ENCODE measurements at regions not wholly inside any gene's neighbourhood (a gene's known extent, or its start where the extent isn't known, plus 50 kb on each side); places are given as distances from the start of the nearest gene placed in this dataset.

- POLR2A ChIA-PET, result interaction anchor here (1.5 kb wide), 1 partner anchor 41 kb away, joined by 3 read pairs; no protein-coding TSS in a partner anchor
- H3K4me1 Mint-ChIP-seq (ENCODE audit: low read depth), result peaks cover 6% of the 10 kb centered on the region
- H3K9me3 Mint-ChIP-seq, result peaks cover 13% of the 10 kb centered on the region
- no peak overlapping the region for H3K4me3 Mint-ChIP-seq
- peaks cover 7% of the 10 kb centered on the region for H3K36me3 Mint-ChIP-seq (ENCODE audit: low read depth)
- ATAC-seq (no peak), DNase-seq (no peak)
- CTCF ChIA-PET, result interaction anchor here (0.6 to 1.3 kb wide), 3 partner anchors 23 to 139 kb away, joined by 3 to 4 read pairs (median 3); no protein-coding TSS in a partner anchor
- TF ChIP-seq CTCF (IDR thresholded peaks at IDR 0.05), result no peak
- no peaks in the 10 kb centered on the region for H3K27me3 Mint-ChIP-seq
- intact Hi-C loops (cut with micrococcal nuclease), result no loop called here
- H3K27ac Mint-ChIP-seq, result no peak overlapping the region
Observed at GRCh38 chr2:43114210-43114609, 112.2 kb downstream of the ZFP36L2 start.

GRCh38 chr2:43111788-43112554 lies 114.4 kb downstream of the ZFP36L2 start:
- Mint-ChIP-seq H3K4me3 (no peak overlapping the region), H3K4me1 (ENCODE audit: low read depth) (peaks cover 9% of the 10 kb centered on the region), H3K27me3 (no peaks in the 10 kb centered on the region), H3K9me3 (no peaks in the 10 kb centered on the region), H3K36me3 (ENCODE audit: low read depth) (no peaks in the 10 kb centered on the region), H3K27ac (no peak overlapping the region)
- TF ChIP-seq CTCF (IDR thresholded peaks at IDR 0.05), result no peak
- DNase-seq (no peak), ATAC-seq (no peak)
- ChIA-PET CTCF (no interaction called here), POLR2A (no interaction called here)
- intact Hi-C loops (cut with micrococcal nuclease), result no loop called here

- no peaks in the 10 kb centered on the region for H3K27me3 Mint-ChIP-seq
- H3K27ac Mint-ChIP-seq, result no peak overlapping the region
- peaks cover 13% of the 10 kb centered on the region for H3K4me1 Mint-ChIP-seq (ENCODE audit: low read depth)
- no peaks in the 10 kb centered on the region for H3K9me3 Mint-ChIP-seq
- ChIA-PET CTCF (interaction anchor here (1.1 to 1.5 kb wide), 2 partner anchors 18 to 118 kb away, joined by 3 to 5 read pairs; no protein-coding TSS in a partner anchor), POLR2A (interaction anchor here (0.5 to 1.2 kb wide), 3 partner anchors 16 to 135 kb away, joined by 3 to 4 read pairs (median 3); no protein-coding TSS in a partner anchor)
- DNase-seq (no peak), ATAC-seq (no peak)
- intact Hi-C loops (cut with micrococcal nuclease), result no loop called here
- no peak overlapping the region for H3K4me3 Mint-ChIP-seq
- TF ChIP-seq CTCF (IDR thresholded peaks at IDR 0.05), result no peak
- no peaks in the 10 kb centered on the region for H3K36me3 Mint-ChIP-seq (ENCODE audit: low read depth)
Observed at GRCh38 chr2:43110442-43110871, 115.9 kb downstream of the ZFP36L2 start.

- POLR2A ChIA-PET, result interaction anchor here (1.5 kb wide), 1 partner anchor 118 kb away, joined by 3 read pairs; no protein-coding TSS in a partner anchor
- no peak for ATAC-seq
Observed at GRCh38 chr2:43109261-43109743, 117.1 kb downstream of the ZFP36L2 start.

More at GRCh38 chr2:43109261-43109743, 117.1 kb downstream of the ZFP36L2 start:
- no peak for TF ChIP-seq CTCF (IDR thresholded peaks at IDR 0.05)
- H3K27me3 Mint-ChIP-seq, result no peaks in the 10 kb centered on the region
- H3K27ac Mint-ChIP-seq, result no peak overlapping the region
- H3K36me3 Mint-ChIP-seq (ENCODE audit: low read depth), result peaks cover under 1% of the 10 kb centered on the region
- DNase-seq, result no peak
- peaks cover 2% of the 10 kb centered on the region for H3K9me3 Mint-ChIP-seq
- CTCF ChIA-PET, result interaction anchor here (1.3 kb wide), 1 partner anchor 120 kb away, joined by 3 read pairs; no protein-coding TSS in a partner anchor
- intact Hi-C loops (cut with micrococcal nuclease), result no loop called here
- H3K4me1 Mint-ChIP-seq (ENCODE audit: low read depth), result peaks cover 10% of the 10 kb centered on the region
- no peak overlapping the region for H3K4me3 Mint-ChIP-seq

Data from activated CD8-positive, alpha-beta T cell treated with anti-CD3 and anti-CD28 coated beads for 36 hours (primary cell).